Neuron (in vitro differentiated cells): ENCODE measurements at regions not wholly inside any gene's neighbourhood (a gene's known extent, or its start where the extent isn't known, plus 50 kb on each side); places are given as distances from the start of the nearest gene placed in this dataset.

Experiments
- H2AFZ ChIP-seq: one replicate; pipeline ENCODE4 v1.6.1; 2013; ENCODE audit warnings: low read depth, mild to moderate bottlenecking, inconsistent platforms, low read length, moderate library complexity
- H3K27me3 ChIP-seq: one replicate; pipeline ENCODE4 v1.6.1; 2013; ENCODE audit warnings: low read length; ENCODE audit not compliant: insufficient read depth
- H3K36me3 ChIP-seq: one replicate; pipeline ENCODE4 v1.6.1; 2013; ENCODE audit warnings: low read length; ENCODE audit not compliant: insufficient read depth
- H3K4me1 ChIP-seq: one replicate; pipeline ENCODE4 v1.6.1; 2013; ENCODE audit warnings: low read length; ENCODE audit not compliant: insufficient read depth
- H3K4me3 ChIP-seq: 2 replicates; pipeline ENCODE4 v1.5.1; 2013; ENCODE audit warnings: mild to moderate bottlenecking, low read length, moderate library complexity
- H3K9me3 ChIP-seq: one replicate; pipeline ENCODE4 v1.6.1; 2013; ENCODE audit warnings: low read length

- no peaks in the 10 kb centered on the region for H3K36me3 ChIP-seq
- H3K9me3 ChIP-seq: no peaks in the 10 kb centered on the region
- peaks cover 12% of the 10 kb centered on the region for H3K4me1 ChIP-seq
- H3K27me3 ChIP-seq: peaks cover 14% of the 10 kb centered on the region
- H3K4me3 ChIP-seq: no peak overlapping the region
- H2AFZ ChIP-seq: no peak overlapping the region
Observed at GRCh38 chr12:124715121-124715990, 147.9 kb upstream of the NCOR2 start.

GRCh38 chr12:124713436-124714082 lies 146.1 kb upstream of the NCOR2 start:
- Histone ChIP-seq H2AFZ (no peak overlapping the region), H3K4me3 (no peak overlapping the region), H3K4me1 (peaks cover 12% of the 10 kb centered on the region), H3K27me3 (peaks cover 9% of the 10 kb centered on the region), H3K36me3 (no peaks in the 10 kb centered on the region), H3K9me3 (no peaks in the 10 kb centered on the region)

DNA sequence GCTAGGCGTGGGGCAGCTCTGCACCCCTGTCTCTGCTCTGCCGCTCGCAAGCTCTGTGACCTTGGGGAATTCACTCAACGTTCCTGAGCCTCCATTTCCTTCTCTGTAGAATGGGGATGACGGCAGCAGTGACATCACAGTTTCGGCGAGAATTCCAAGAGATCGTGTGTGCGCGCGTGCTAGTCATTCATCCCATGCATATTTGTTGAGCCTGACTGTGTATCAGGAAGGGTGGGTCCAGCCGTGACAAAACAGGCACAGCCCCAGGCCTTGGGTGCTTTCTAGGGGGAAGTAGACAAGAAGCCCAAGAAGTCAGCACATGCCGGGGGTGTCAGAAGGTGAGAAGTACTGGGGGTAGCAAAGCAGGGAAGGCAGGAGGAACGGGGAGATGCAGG lies 145.6 kb upstream of the NCOR2 start:
- Histone ChIP-seq H3K4me1 (peaks cover 12% of the 10 kb centered on the region), H3K9me3 (no peaks in the 10 kb centered on the region), H3K4me3 (no peak overlapping the region), H3K27me3 (peaks cover 9% of the 10 kb centered on the region), H2AFZ (no peak overlapping the region), H3K36me3 (no peaks in the 10 kb centered on the region)

- Histone ChIP-seq H3K9me3 (peaks cover 4% of the 10 kb centered on the region), H2AFZ (no peak overlapping the region), H3K4me3 (no peak overlapping the region), H3K27me3 (peaks cover 9% of the 10 kb centered on the region), H3K4me1 (peaks cover 12% of the 10 kb centered on the region), H3K36me3 (no peaks in the 10 kb centered on the region)
Observed at GRCh38 chr12:124711344-124711743, 143.9 kb upstream of the NCOR2 start.

GRCh38 chr12:124709722-124710687 lies 142.6 kb upstream of the NCOR2 start:
- Histone ChIP-seq H3K4me1 (peaks cover 12% of the 10 kb centered on the region), H2AFZ (no peak overlapping the region)

DNA sequence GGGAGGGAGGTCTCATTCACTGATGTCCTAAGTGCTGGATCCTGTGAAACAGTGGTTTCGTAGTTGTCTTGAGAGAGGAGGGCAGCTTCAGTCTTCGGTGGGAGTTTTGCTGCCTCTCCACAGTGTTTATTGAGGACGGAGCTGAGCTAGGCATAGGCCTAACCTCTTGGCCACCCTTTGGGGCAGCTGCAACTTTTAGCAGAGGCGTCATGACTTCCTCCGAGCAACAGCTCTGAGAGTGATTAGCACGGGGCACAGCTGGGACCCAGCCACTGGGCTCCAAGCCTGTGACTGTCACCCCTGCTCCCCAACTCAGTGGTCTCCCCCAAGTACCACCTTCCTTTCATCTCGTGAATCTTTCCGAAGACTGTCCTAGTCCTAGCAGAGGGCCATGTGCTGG lies 139.9 kb upstream of the NCOR2 start:
- H3K36me3 ChIP-seq: no peaks in the 10 kb centered on the region
- H3K4me1 ChIP-seq: peaks cover 6% of the 10 kb centered on the region
- peaks cover 6% of the 10 kb centered on the region for H3K9me3 ChIP-seq
- no peak overlapping the region for H2AFZ ChIP-seq
- H3K4me3 ChIP-seq: no peak overlapping the region
- H3K27me3 ChIP-seq: peaks cover 2% of the 10 kb centered on the region

More at GRCh38 chr12:124709722-124710687, 142.6 kb upstream of the NCOR2 start:
- peaks cover 2% of the 10 kb centered on the region for H3K27me3 ChIP-seq
- H3K9me3 ChIP-seq: peaks cover 4% of the 10 kb centered on the region
- no peaks in the 10 kb centered on the region for H3K36me3 ChIP-seq
- no peak overlapping the region for H3K4me3 ChIP-seq

GRCh38 chr12:124706363-124706762 lies 139.0 kb upstream of the NCOR2 start:
- Histone ChIP-seq H2AFZ (no peak overlapping the region), H3K4me1 (peaks cover 2% of the 10 kb centered on the region), H3K27me3 (peaks cover 3% of the 10 kb centered on the region), H3K9me3 (peaks cover 6% of the 10 kb centered on the region), H3K36me3 (no peaks in the 10 kb centered on the region), H3K4me3 (no peak overlapping the region)

GRCh38 chr12:124705545-124706138 lies 138.2 kb upstream of the NCOR2 start:
- Histone ChIP-seq H3K36me3 (no peaks in the 10 kb centered on the region), H2AFZ (no peak overlapping the region), H3K4me3 (no peak overlapping the region), H3K4me1 (no peaks in the 10 kb centered on the region), H3K9me3 (peaks cover 6% of the 10 kb centered on the region), H3K27me3 (peaks cover 4% of the 10 kb centered on the region)

DNA sequence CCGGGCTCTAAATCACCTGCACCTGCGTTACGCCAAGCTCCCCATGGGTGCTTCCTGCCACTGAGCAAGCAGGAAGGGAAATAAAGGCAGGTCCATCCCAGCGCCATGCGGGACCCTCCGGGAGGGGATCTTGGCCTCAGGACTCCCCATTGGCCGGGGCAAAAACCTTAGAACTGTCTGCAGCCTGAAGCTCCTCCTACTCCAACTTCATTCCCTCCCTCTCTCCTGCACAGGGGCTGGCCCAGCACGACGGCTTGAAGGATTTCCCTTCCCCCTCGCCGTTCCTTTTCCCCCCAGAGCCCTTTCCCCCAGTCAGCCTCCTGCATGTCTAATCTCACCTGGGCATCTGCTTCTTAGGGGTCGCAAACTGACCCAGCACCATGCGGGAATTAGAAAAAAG lies 137.2 kb upstream of the NCOR2 start:
- H3K27me3 ChIP-seq: peaks cover 4% of the 10 kb centered on the region
- no peaks in the 10 kb centered on the region for H3K36me3 ChIP-seq
- H3K4me3 ChIP-seq: no peak overlapping the region
- peaks cover 6% of the 10 kb centered on the region for H3K9me3 ChIP-seq
- no peak overlapping the region for H2AFZ ChIP-seq
- no peaks in the 10 kb centered on the region for H3K4me1 ChIP-seq

- Histone ChIP-seq H3K36me3 (no peaks in the 10 kb centered on the region), H3K4me1 (no peaks in the 10 kb centered on the region), H3K27me3 (peaks cover 4% of the 10 kb centered on the region), H3K9me3 (peaks cover 6% of the 10 kb centered on the region), H2AFZ (no peak overlapping the region), H3K4me3 (no peak overlapping the region)
Observed at GRCh38 chr12:124703856-124704255, 136.4 kb upstream of the NCOR2 start.

DNA sequence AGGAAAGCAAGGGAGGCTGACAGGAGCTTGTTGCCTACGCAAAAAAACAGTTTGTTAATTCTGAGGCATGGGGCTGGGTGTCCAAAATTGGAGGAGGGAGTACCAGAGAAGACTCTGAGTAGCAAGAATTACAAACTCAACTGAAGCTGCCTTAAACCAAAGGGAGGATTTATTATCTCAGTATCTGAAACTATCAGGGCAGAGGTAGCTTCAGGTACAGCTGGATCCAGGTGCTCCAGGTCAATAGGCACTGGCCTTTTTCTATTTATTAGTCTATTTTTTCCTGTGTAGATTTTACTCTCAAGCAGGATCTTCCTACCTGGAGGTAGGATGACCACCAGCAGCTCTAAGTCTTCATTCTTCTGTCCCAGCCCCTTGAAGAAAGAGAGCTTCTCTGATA lies 135.3 kb upstream of the NCOR2 start:
- no peak overlapping the region for H2AFZ ChIP-seq
- peaks cover 4% of the 10 kb centered on the region for H3K27me3 ChIP-seq
- H3K4me1 ChIP-seq: no peaks in the 10 kb centered on the region
- no peaks in the 10 kb centered on the region for H3K36me3 ChIP-seq
- H3K4me3 ChIP-seq: no peak overlapping the region
- peaks cover 4% of the 10 kb centered on the region for H3K9me3 ChIP-seq

DNA sequence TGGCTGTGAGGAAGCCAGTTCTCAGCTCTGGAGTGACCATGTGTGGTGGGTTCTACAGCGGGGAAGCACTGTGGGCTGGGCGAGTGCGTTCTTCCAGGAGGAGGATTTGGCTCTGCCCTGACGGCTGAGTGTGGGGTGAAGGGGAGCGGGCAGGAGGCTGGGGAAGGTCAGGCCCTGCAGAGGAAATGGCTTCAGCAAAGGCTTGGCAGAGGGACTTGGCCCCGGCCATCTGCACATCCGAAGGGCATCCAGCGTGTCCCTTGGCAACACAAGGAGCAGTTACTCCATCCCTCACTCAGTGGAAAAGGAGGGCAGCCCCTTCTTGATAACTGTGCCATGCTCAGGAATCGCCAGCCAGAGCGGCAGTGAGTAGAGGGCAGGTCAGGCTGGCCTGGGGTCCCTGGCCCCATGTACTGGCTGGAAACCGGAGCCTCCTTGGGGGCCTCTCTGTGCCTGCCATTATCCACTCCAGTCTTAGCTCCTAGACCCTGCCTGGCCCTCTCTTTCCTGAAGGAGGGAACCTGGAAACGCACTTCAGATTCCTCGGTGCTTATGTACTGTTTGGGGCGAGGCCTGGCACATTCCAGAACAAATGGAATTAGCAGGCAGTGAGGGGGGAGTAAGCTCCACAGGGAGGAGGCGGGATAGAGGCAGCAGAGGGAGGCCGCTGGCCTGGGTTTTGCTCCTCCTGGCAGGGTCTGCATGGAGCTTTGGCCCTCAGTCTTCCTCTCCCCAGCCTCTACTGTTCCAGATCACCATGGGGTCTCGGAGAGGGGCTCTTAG lies 133.6 kb upstream of the NCOR2 start:
- peaks cover 2% of the 10 kb centered on the region for H3K9me3 ChIP-seq
- H2AFZ ChIP-seq: no peak overlapping the region
- H3K27me3 ChIP-seq: peaks cover 4% of the 10 kb centered on the region
- no peak overlapping the region for H3K4me3 ChIP-seq
- H3K36me3 ChIP-seq: no peaks in the 10 kb centered on the region
- H3K4me1 ChIP-seq: no peaks in the 10 kb centered on the region
